H1 (cell line): ENCODE measurements at regions not wholly inside any gene's neighbourhood (a gene's known extent, or its start where the extent isn't known, plus 50 kb on each side); places are given as distances from the start of the nearest gene placed in this dataset.

Experiments used
- CTCF ChIA-PET: fragments of 300-600 bp; sonication (Branson Sonifier 250); formaldehyde crosslinking; loops from one replicate; lab custom pipeline; 2021; ENCODE audit not compliant: partially characterized antibody; lab: Charles Lee
- POLR2A ChIA-PET: fragments of 300-600 bp; sonication (Branson Sonifier 250); formaldehyde crosslinking; loops from one replicate; lab custom pipeline; 2021; ENCODE audit warnings: inconsistent platforms; ENCODE audit not compliant: partially characterized antibody; lab: Charles Lee
- DNase-seq, 2 experiments: peaks; one replicate each; pipeline versions ENCODE4 v3.0.0 to v3.0.0-alpha.2; 2010 to 2022; ENCODE audit warnings: low spot score in 2 of 2, low read depth in 1 of 2, mixed read lengths in 1 of 2
- FAIRE-seq: peaks from 2 replicates; lab custom pipeline; 2011; peaks lifted over from hg19 to GRCh38; lab: Jason Lieb, UNC
- H2AFZ ChIP-seq: 2 replicates; pipeline ENCODE4 v1.8.1; 2012; ENCODE audit warnings: low read length, inconsistent platforms
- H2AK5ac ChIP-seq: 2 replicates; pipeline ENCODE4 v1.6.1; 2013; ENCODE audit warnings: low read depth, low read length
- H2BK120ac ChIP-seq: replicated peaks from 2 replicates; pipeline ENCODE3; 2013; ENCODE audit warnings: low read depth, low read length, inconsistent platforms
- H2BK12ac ChIP-seq: 2 replicates; pipeline ENCODE4 v1.6.1; 2013; ENCODE audit warnings: low read depth, low read length
- H2BK15ac ChIP-seq: 2 replicates; pipeline ENCODE4 v1.6.1; 2013; ENCODE audit warnings: low read length
- H2BK20ac ChIP-seq: 2 replicates; pipeline ENCODE4 v1.6.1; 2013; ENCODE audit warnings: low read length
- H2BK5ac ChIP-seq: 2 replicates; pipeline ENCODE4 v1.6.1; 2013; ENCODE audit warnings: low read depth, low read length
- H3K14ac ChIP-seq: 2 replicates; pipeline ENCODE4 v1.6.1; 2013; ENCODE audit warnings: inconsistent platforms; ENCODE audit not compliant: insufficient read length
- H3K18ac ChIP-seq: 2 replicates; pipeline ENCODE4 v1.6.1; 2013; ENCODE audit warnings: low read length; ENCODE audit errors: extremely low read depth
- H3K23ac ChIP-seq: 2 replicates; pipeline ENCODE4 v1.6.1; 2013; ENCODE audit warnings: inconsistent platforms; ENCODE audit not compliant: insufficient read length
- H3K23me2 ChIP-seq: 2 replicates; pipeline ENCODE4 v1.6.1; 2013; ENCODE audit warnings: low read depth, low read length
- H3K27ac ChIP-seq: 2 replicates; pipeline ENCODE4 v1.6.1; 2011; ENCODE audit warnings: low read depth, low read length, inconsistent platforms
- H3K27me3 ChIP-seq, 4 experiments: replicated peaks in 1 of 4; 1 replicate in 1 of 4; 2 replicates in 3 of 4; pipeline versions ENCODE4 v1.6.1 to v1.8.1; 2011 to 2013; ENCODE audit warnings: low read length in 3 of 4, mild to moderate bottlenecking in 3 of 4, inconsistent platforms in 2 of 4, mixed read lengths in 2 of 4, moderate library complexity in 1 of 4; ENCODE audit not compliant: control insufficient read depth in 3 of 4, insufficient read depth in 3 of 4; ENCODE audit errors: extremely low read depth in 1 of 4
- H3K36me3 ChIP-seq, 4 experiments: 2 replicates each; pipeline versions ENCODE4 v1.6.1 to v1.8.1; 2011 to 2013; ENCODE audit warnings: mild to moderate bottlenecking in 4 of 4, low read length in 3 of 4, moderate library complexity in 2 of 4, control low read depth in 1 of 4, inconsistent platforms in 1 of 4; ENCODE audit not compliant: insufficient read depth in 4 of 4, control insufficient read depth in 2 of 4
- H3K4ac ChIP-seq: replicated peaks from 2 replicates; pipeline ENCODE3; 2013; ENCODE audit warnings: low read length, low read depth, mixed read lengths, inconsistent platforms; ENCODE audit not compliant: insufficient read length
- H3K4me1 ChIP-seq, 4 experiments: replicated peaks in 1 of 4; 1 replicate in 1 of 4; 2 replicates in 3 of 4; pipeline versions ENCODE4 v1.6.1 to v1.8.1; 2011 to 2013; ENCODE audit warnings: low read length in 3 of 4, inconsistent platforms in 2 of 4, mixed read lengths in 1 of 4; ENCODE audit not compliant: insufficient read depth in 4 of 4, control insufficient read depth in 3 of 4
- H3K4me2 ChIP-seq, 2 experiments: 2 replicates each; pipeline versions ENCODE4 v1.6.1 to v1.8.1; 2011 to 2013; ENCODE audit warnings: low read depth in 2 of 2, low read length in 2 of 2, control low read depth in 1 of 2, inconsistent platforms in 1 of 2, mild to moderate bottlenecking in 1 of 2; ENCODE audit not compliant: insufficient read depth in 1 of 2
- H3K4me3 ChIP-seq, 4 experiments: fragments of 200-600, 300-600 bp in 1 of 4; sonication (generic), shearing (Covaris generic), sonication (Bioruptor Twin) in 1 of 4; 2 replicates each; pipeline versions ENCODE4 v1.5.1 to v1.8.1; 2011 to 2016; ENCODE audit warnings: low read length in 4 of 4, low read depth in 3 of 4, control low read depth in 2 of 4, inconsistent platforms in 2 of 4, mild to moderate bottlenecking in 2 of 4, mixed read lengths in 1 of 4, moderate library complexity in 1 of 4; ENCODE audit not compliant: insufficient read depth in 2 of 4; ENCODE audit errors: extremely low read depth in 1 of 4
- H3K56ac ChIP-seq: replicated peaks from 2 replicates; pipeline ENCODE3; 2013; ENCODE audit warnings: low read depth, mild to moderate bottlenecking, mixed read lengths, low read length, inconsistent platforms; ENCODE audit not compliant: insufficient read length
- H3K79me1 ChIP-seq: 2 replicates; pipeline ENCODE4 v1.6.1; 2013; ENCODE audit warnings: low read depth, low read length, control low read depth
- H3K79me2 ChIP-seq, 2 experiments: 2 replicates each; pipeline versions ENCODE4 v1.6.1 to v1.8.1; 2012 to 2013; ENCODE audit warnings: low read length in 2 of 2, mild to moderate bottlenecking in 2 of 2, inconsistent platforms in 1 of 2; ENCODE audit not compliant: insufficient read depth in 2 of 2, control insufficient read depth in 1 of 2
- H3K9ac ChIP-seq, 4 experiments: replicated peaks in 1 of 4; 1 replicate in 1 of 4; 2 replicates in 3 of 4; pipeline versions ENCODE4 v1.6.1 to v1.8.1; 2011 to 2013; ENCODE audit warnings: low read depth in 3 of 4, low read length in 3 of 4, control low read depth in 2 of 4, mild to moderate bottlenecking in 2 of 4, moderate library complexity in 2 of 4, inconsistent platforms in 1 of 4; ENCODE audit errors: extremely low read depth in 1 of 4
- H3K9me3 ChIP-seq, 2 experiments: 2 replicates each; pipeline versions ENCODE4 v1.6.1 to v1.8.1; 2012 to 2013; ENCODE audit warnings: mild to moderate bottlenecking in 2 of 2, moderate library complexity in 2 of 2, control low read depth in 1 of 2, inconsistent platforms in 1 of 2, low read depth in 1 of 2, low read length in 1 of 2, mixed read lengths in 1 of 2; ENCODE audit not compliant: insufficient read depth in 2 of 2
- H4K20me1 ChIP-seq, 2 experiments: replicated peaks in 1 of 2; 2 replicates each; pipeline versions ENCODE3 to v1.8.1; 2011 to 2013; ENCODE audit warnings: inconsistent platforms in 2 of 2, low read length in 2 of 2, mild to moderate bottlenecking in 1 of 2; ENCODE audit not compliant: insufficient read depth in 2 of 2, control insufficient read depth in 1 of 2
- H4K5ac ChIP-seq: 2 replicates; pipeline ENCODE4 v1.6.1; 2013; ENCODE audit warnings: low read length, low read depth, mixed read lengths, inconsistent platforms; ENCODE audit not compliant: insufficient read length
- H4K8ac ChIP-seq: 2 replicates; pipeline ENCODE4 v1.8.0; 2013; ENCODE audit warnings: mild to moderate bottlenecking, moderate library complexity, low read length, inconsistent platforms; ENCODE audit not compliant: insufficient read depth; ENCODE audit errors: extremely low read depth
- H4K91ac ChIP-seq: replicated peaks from 2 replicates; pipeline ENCODE3; 2013; ENCODE audit warnings: low read length, mixed read lengths, inconsistent platforms; ENCODE audit not compliant: insufficient read length
- CBX5 ChIP-seq: fragments of 300-800, 300-1000 bp; sonication (generic); IDR thresholded peaks from 2 replicates; pipeline ENCODE4 v1.7.1; 2016; ENCODE audit warnings: antibody characterized with exemption, low read length, low read depth
- CBX8 ChIP-seq: fragments of 300-800, 300-1000 bp; sonication (generic); IDR thresholded peaks from 2 replicates; pipeline ENCODE4 v1.7.1; 2016; ENCODE audit warnings: low read depth, low read length, borderline replicate concordance
- CHD1 ChIP-seq: IDR thresholded peaks from 2 replicates; pipeline ENCODE4 v1.6.1; 2012; ENCODE audit warnings: low read depth, low read length, improper control_type of control experiment
- EGR1 ChIP-seq: IDR thresholded peaks from 2 replicates; pipeline ENCODE4 v1.6.1; 2011; ENCODE audit warnings: low read depth, low read length, borderline replicate concordance
- EP300 ChIP-seq, 2 experiments: IDR thresholded peaks; 1 replicate in 1 of 2; 2 replicates in 1 of 2; pipeline ENCODE4 v1.6.1; 2011 to 2012; ENCODE audit warnings: low read depth in 2 of 2, low read length in 2 of 2, mild to moderate bottlenecking in 2 of 2, borderline replicate concordance in 1 of 2, inconsistent platforms in 1 of 2, moderate library complexity in 1 of 2
- FOSL1 ChIP-seq: IDR thresholded peaks from 2 replicates; pipeline ENCODE4 v1.6.1; 2011; ENCODE audit warnings: mild to moderate bottlenecking, low read depth, low read length, moderate library complexity; ENCODE audit not compliant: insufficient read depth
- HDAC2 ChIP-seq, 2 experiments: fragments of 300-600 bp in 1 of 2; sonication (generic) in 1 of 2; IDR thresholded peaks; 2 replicates each; pipeline ENCODE4 v1.6.1; 2011 to 2012; ENCODE audit warnings: low read depth in 2 of 2, low read length in 2 of 2, mild to moderate bottlenecking in 2 of 2, moderate library complexity in 2 of 2, borderline replicate concordance in 1 of 2, inconsistent platforms in 1 of 2
- RAD21 ChIP-seq, 2 experiments: IDR thresholded peaks in 1 of 2; conservative IDR thresholded peaks in 1 of 2; 2 replicates each; pipeline ENCODE4 v1.6.1; 2011; ENCODE audit warnings: low read depth in 2 of 2, low read length in 2 of 2, improper control_type of control experiment in 1 of 2, inconsistent platforms in 1 of 2, mild to moderate bottlenecking in 1 of 2, moderate library complexity in 1 of 2
- RNF2 ChIP-seq: fragments of 200-900, 300-1000 bp; sonication (generic); IDR thresholded peaks from 2 replicates; pipeline ENCODE4 v1.7.1; 2016; ENCODE audit warnings: borderline replicate concordance, low read depth, mild to moderate bottlenecking, antibody characterized with exemption, low read length; ENCODE audit not compliant: poor library complexity, severe bottlenecking; ENCODE audit errors: missing control alignments
- TEAD4 ChIP-seq: IDR thresholded peaks from 2 replicates; pipeline ENCODE4 v1.6.1; 2012; ENCODE audit warnings: low read depth, low read length, inconsistent platforms, mixed read lengths
- ZNF274 ChIP-seq: IDR thresholded peaks from 2 replicates; pipeline ENCODE4 v1.7.0; 2012; ENCODE audit warnings: low read length, borderline replicate concordance; ENCODE audit errors: extremely low read depth
- WGBS, 2 experiments: shearing (Covaris generic) in 1 of 2; methylation state at CpG; one replicate each; pipeline versions ENCODE4 v1.1.6 to v1.1.7; 2013 to 2015; ENCODE audit warnings: low lambda C conversion rate in 2 of 2, mixed read lengths in 2 of 2, inconsistent platforms in 1 of 2, low coverage in 1 of 2, missing lambda C conversion rate in 1 of 2; ENCODE audit not compliant: insufficient replicate concordance in 2 of 2, insufficient coverage in 1 of 2, insufficient read length in 1 of 2; ENCODE audit errors: extremely low coverage in 1 of 2, missing lambda C conversion rate in 1 of 2; 5-methylcytosine and 5-hydroxymethylcytosine counted together

DNA sequence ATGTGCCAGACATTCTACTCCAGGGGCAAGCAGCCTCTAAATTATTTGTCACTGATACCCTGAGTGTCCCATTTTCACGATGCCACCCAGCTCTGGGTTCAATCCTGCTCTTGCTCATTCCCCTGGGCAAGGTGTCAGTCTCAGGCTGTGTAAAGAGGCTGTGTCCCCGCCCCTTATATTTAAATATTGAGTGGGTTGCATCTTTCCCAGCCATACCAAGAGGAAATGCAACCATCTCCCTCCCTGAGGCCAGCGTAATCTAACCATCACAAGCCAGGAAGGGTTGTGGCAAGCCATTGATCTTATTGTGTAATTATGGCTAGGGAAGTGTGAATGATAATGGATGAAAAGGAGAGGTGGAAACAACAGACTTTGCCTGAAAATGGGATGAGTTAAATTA is 54.7 kb upstream of the CLDN14 start:
- H3K9ac ChIP-seq, result no peak overlapping the region
- H2BK20ac ChIP-seq, result no peak overlapping the region
- peaks cover 0 to 7% (median 0%) of the 10 kb centered on the region in 4 experiments; a peak in 2 of 7 replicates for H3K4me1 ChIP-seq
- no peaks in the 10 kb centered on the region for H3K79me1 ChIP-seq
- H4K5ac ChIP-seq, result no peak overlapping the region
- H3K14ac ChIP-seq, result no peak overlapping the region
- no peak overlapping the region for H3K4ac ChIP-seq
- H3K4me2 ChIP-seq, result no peak overlapping the region
- DNase-seq, result no peak
- no peak overlapping the region for H2BK12ac ChIP-seq
- H3K23me2 ChIP-seq, result peaks cover 6% of the 10 kb centered on the region; the same call in 1 of the 2 replicates
- POLR2A ChIA-PET, result interaction anchor here (0.6 kb wide), 1 partner anchor 115 kb away, joined by 3 read pairs; no protein-coding TSS in a partner anchor
- CTCF ChIA-PET, result interaction anchor here (1.2 to 1.3 kb wide), 2 partner anchors 30 to 96 kb away, joined by 4 to 5 read pairs; no protein-coding TSS in a partner anchor
- no peak overlapping the region for H2BK5ac ChIP-seq
- no peaks in the 10 kb centered on the region; a peak in 1 of 7 replicates for H3K27me3 ChIP-seq
- H3K56ac ChIP-seq, result no peak overlapping the region
- H4K91ac ChIP-seq, result no peak overlapping the region
- no peaks in the 10 kb centered on the region for H3K9me3 ChIP-seq
- H2BK120ac ChIP-seq, result no peak overlapping the region
- H3K23ac ChIP-seq, result no peak overlapping the region
- H4K20me1 ChIP-seq, result peaks cover 0 to 5% of the 10 kb centered on the region in 2 experiments
- no peak overlapping the region for H2AFZ ChIP-seq
- H3K4me3 ChIP-seq, result no peak overlapping the region
- no peak overlapping the region for H2BK15ac ChIP-seq
- H3K18ac ChIP-seq, result no peak overlapping the region
- H2AK5ac ChIP-seq, result no peak overlapping the region
- 54% methylated on average over 3 of the region's 3 CpGs; no CpG with 5 or more reads in 1 of the 2 experiments for WGBS, 2 experiments
- no peaks in the 10 kb centered on the region for H3K79me2 ChIP-seq
- FAIRE-seq, result no peak
- H3K36me3 ChIP-seq, result no peaks in the 10 kb centered on the region; a peak in 1 of 8 replicates
- H3K27ac ChIP-seq, result no peak overlapping the region
- no peak overlapping the region; the same call in 1 of the 2 replicates for H4K8ac ChIP-seq
- TF ChIP-seq FOSL1, result no peak
- no peak for TF ChIP-seq CHD1
- no peak for TF ChIP-seq TEAD4
- no peak for TF ChIP-seq ZNF274
- TF ChIP-seq RAD21 (IDR thresholded peaks at IDR 0.05 in 1 of 2, conservative IDR thresholded peaks at IDR 0.05 in 1 of 2; ENCODE audit: low read depth in 2 of 2, low read length in 2 of 2), result no peak
- no peak for TF ChIP-seq CBX8
- TF ChIP-seq CBX5, result no peak
- TF ChIP-seq RNF2, result no peak
- no peak for TF ChIP-seq EP300 (IDR thresholded peaks at IDR 0.05; ENCODE audit: borderline replicate concordance in 1 of 2, low read depth in 2 of 2, low read length in 2 of 2)
- no peak for TF ChIP-seq HDAC2 (IDR thresholded peaks at IDR 0.05; ENCODE audit: borderline replicate concordance in 1 of 2, low read depth in 2 of 2, low read length in 2 of 2)
- TF ChIP-seq EGR1, result no peak
